BLaER1 (cell line): ENCODE measurements at regions not wholly inside any gene's neighbourhood (a gene's known extent, or its start where the extent isn't known, plus 50 kb on each side); places are given as distances from the start of the nearest gene placed in this dataset.

Experiments used
- H3K27ac ChIP-seq: shearing (Covaris generic); formaldehyde crosslinking; 2 replicates; pipeline ENCODE4 v1.8.1; 2022
- H3K27me3 ChIP-seq: shearing (Covaris generic); formaldehyde crosslinking; 2 replicates; pipeline ENCODE4 v1.8.1; 2022
- H3K36me3 ChIP-seq: shearing (Covaris generic); formaldehyde crosslinking; 2 replicates; pipeline ENCODE4 v1.8.1; 2022
- H3K4me1 ChIP-seq: shearing (Covaris generic); formaldehyde crosslinking; 2 replicates; pipeline ENCODE4 v1.8.1; 2022
- H3K4me2 ChIP-seq: shearing (Covaris generic); formaldehyde crosslinking; 2 replicates; pipeline ENCODE4 v1.8.1; 2022
- H3K4me3 ChIP-seq: shearing (Covaris generic); formaldehyde crosslinking; 2 replicates; pipeline ENCODE4 v1.8.1; 2022
- H3K9ac ChIP-seq: shearing (Covaris generic); formaldehyde crosslinking; 2 replicates; pipeline ENCODE4 v1.8.1; 2022
- H3K9me3 ChIP-seq: shearing (Covaris generic); formaldehyde crosslinking; 2 replicates; pipeline ENCODE4 v1.8.1; 2022
- H4K20me1 ChIP-seq: shearing (Covaris generic); formaldehyde crosslinking; 2 replicates; pipeline ENCODE4 v1.8.1; 2022
- Cebpa-rat ChIP-seq: shearing (Covaris generic); IDR thresholded peaks from 2 replicates; pipeline ENCODE4 v1.8.1; 2022

- H4K20me1 ChIP-seq = no peaks in the 10 kb centered on the region
- H3K4me3 ChIP-seq = no peak overlapping the region
- no peak overlapping the region for H3K9ac ChIP-seq
- no peaks in the 10 kb centered on the region for H3K9me3 ChIP-seq
- no peak overlapping the region for H3K4me2 ChIP-seq
- no peak for TF ChIP-seq Cebpa-rat
- no peak overlapping the region for H3K27ac ChIP-seq
- no peaks in the 10 kb centered on the region for H3K27me3 ChIP-seq
- no peaks in the 10 kb centered on the region for H3K36me3 ChIP-seq
- no peaks in the 10 kb centered on the region for H3K4me1 ChIP-seq
These were observed 791.0 kb downstream of the FAM181B start for GRCh38 chr11:81942646-81943045.

- Histone ChIP-seq H3K9ac (no peak overlapping the region), H3K9me3 (no peaks in the 10 kb centered on the region), H3K27me3 (no peaks in the 10 kb centered on the region), H3K4me2 (no peak overlapping the region), H3K27ac (no peak overlapping the region), H3K36me3 (no peaks in the 10 kb centered on the region), H3K4me3 (no peak overlapping the region), H4K20me1 (no peaks in the 10 kb centered on the region), H3K4me1 (no peaks in the 10 kb centered on the region)
- TF ChIP-seq Cebpa-rat = no peak
These were observed 791.7 kb downstream of the FAM181B start for GRCh38 chr11:81941998-81942397.

- no peak overlapping the region for H3K4me2 ChIP-seq
- no peak overlapping the region for H3K27ac ChIP-seq
- no peaks in the 10 kb centered on the region for H3K27me3 ChIP-seq
- no peaks in the 10 kb centered on the region for H3K4me1 ChIP-seq
- H3K9me3 ChIP-seq = no peaks in the 10 kb centered on the region
- H3K9ac ChIP-seq = no peak overlapping the region
- no peak overlapping the region for H3K4me3 ChIP-seq
- no peak for TF ChIP-seq Cebpa-rat
- H3K36me3 ChIP-seq = no peaks in the 10 kb centered on the region
- no peaks in the 10 kb centered on the region for H4K20me1 ChIP-seq
These were observed 801.4 kb downstream of the FAM181B start for GRCh38 chr11:81932303-81932702.

GRCh38 chr11:81920205-81920604, 813.5 kb downstream of the FAM181B start:
- no peak overlapping the region for H3K27ac ChIP-seq

GRCh38 chr11:81916451-81916850, 817.2 kb downstream of the FAM181B start:
- Histone ChIP-seq H3K9me3 (no peaks in the 10 kb centered on the region), H3K4me2 (no peak overlapping the region), H3K4me1 (no peaks in the 10 kb centered on the region), H3K27ac (no peak overlapping the region), H3K27me3 (no peaks in the 10 kb centered on the region), H3K4me3 (no peak overlapping the region), H4K20me1 (no peaks in the 10 kb centered on the region), H3K36me3 (no peaks in the 10 kb centered on the region), H3K9ac (no peak overlapping the region)
- no peak for TF ChIP-seq Cebpa-rat

More at GRCh38 chr11:81920205-81920604, 813.5 kb downstream of the FAM181B start:
- Histone ChIP-seq H3K4me3 (no peak overlapping the region), H3K27me3 (no peaks in the 10 kb centered on the region), H3K4me2 (no peak overlapping the region), H3K9me3 (no peaks in the 10 kb centered on the region), H4K20me1 (no peaks in the 10 kb centered on the region), H3K9ac (no peak overlapping the region), H3K4me1 (no peaks in the 10 kb centered on the region), H3K36me3 (no peaks in the 10 kb centered on the region)
- TF ChIP-seq Cebpa-rat = no peak

- no peak overlapping the region for H3K9ac ChIP-seq
- H3K4me1 ChIP-seq = no peaks in the 10 kb centered on the region
- no peak for TF ChIP-seq Cebpa-rat
- H4K20me1 ChIP-seq = no peaks in the 10 kb centered on the region
- H3K27ac ChIP-seq = no peak overlapping the region
- H3K9me3 ChIP-seq = no peaks in the 10 kb centered on the region
- no peaks in the 10 kb centered on the region for H3K36me3 ChIP-seq
- no peaks in the 10 kb centered on the region for H3K27me3 ChIP-seq
- no peak overlapping the region for H3K4me2 ChIP-seq
- H3K4me3 ChIP-seq = no peak overlapping the region
These were observed 818.6 kb downstream of the FAM181B start for GRCh38 chr11:81915045-81915444.

GRCh38 chr11:81913793-81914192, 819.9 kb downstream of the FAM181B start:
- no peak overlapping the region for H3K4me3 ChIP-seq
- no peaks in the 10 kb centered on the region for H3K36me3 ChIP-seq
- H3K4me1 ChIP-seq = no peaks in the 10 kb centered on the region
- no peaks in the 10 kb centered on the region for H3K9me3 ChIP-seq
- no peaks in the 10 kb centered on the region for H3K27me3 ChIP-seq
- H4K20me1 ChIP-seq = no peaks in the 10 kb centered on the region
- no peak overlapping the region for H3K4me2 ChIP-seq
- TF ChIP-seq Cebpa-rat = no peak
- H3K27ac ChIP-seq = no peak overlapping the region
- H3K9ac ChIP-seq = no peak overlapping the region

- Histone ChIP-seq H3K36me3 (no peaks in the 10 kb centered on the region), H4K20me1 (no peaks in the 10 kb centered on the region), H3K4me3 (no peak overlapping the region), H3K4me1 (no peaks in the 10 kb centered on the region), H3K9ac (no peak overlapping the region), H3K9me3 (no peaks in the 10 kb centered on the region), H3K4me2 (no peak overlapping the region), H3K27ac (no peak overlapping the region), H3K27me3 (no peaks in the 10 kb centered on the region)
- no peak for TF ChIP-seq Cebpa-rat
These were observed 825.7 kb downstream of the FAM181B start for GRCh38 chr11:81907996-81908395.

GRCh38 chr11:81899156-81899555, 834.5 kb downstream of the FAM181B start:
- no peak overlapping the region for H3K27ac ChIP-seq

GRCh38 chr11:81897639-81898038, 836.0 kb downstream of the FAM181B start:
- Histone ChIP-seq H3K9me3 (no peaks in the 10 kb centered on the region), H3K4me3 (no peak overlapping the region), H3K4me1 (no peaks in the 10 kb centered on the region), H3K4me2 (no peak overlapping the region), H3K27me3 (no peaks in the 10 kb centered on the region), H3K36me3 (no peaks in the 10 kb centered on the region), H3K9ac (no peak overlapping the region), H3K27ac (no peak overlapping the region), H4K20me1 (no peaks in the 10 kb centered on the region)
- no peak for TF ChIP-seq Cebpa-rat

More at GRCh38 chr11:81899156-81899555, 834.5 kb downstream of the FAM181B start:
- H3K9ac ChIP-seq = no peak overlapping the region
- H3K27me3 ChIP-seq = no peaks in the 10 kb centered on the region
- no peak overlapping the region for H3K4me3 ChIP-seq
- no peak for TF ChIP-seq Cebpa-rat
- no peaks in the 10 kb centered on the region for H3K4me1 ChIP-seq
- no peak overlapping the region for H3K4me2 ChIP-seq
- no peaks in the 10 kb centered on the region for H4K20me1 ChIP-seq
- no peaks in the 10 kb centered on the region for H3K36me3 ChIP-seq
- H3K9me3 ChIP-seq = no peaks in the 10 kb centered on the region

GRCh38 chr11:81895258-81895657, 838.4 kb downstream of the FAM181B start:
- no peak for TF ChIP-seq Cebpa-rat
- Histone ChIP-seq H3K36me3 (no peaks in the 10 kb centered on the region), H3K4me2 (no peak overlapping the region), H4K20me1 (no peaks in the 10 kb centered on the region), H3K27ac (no peak overlapping the region), H3K9me3 (no peaks in the 10 kb centered on the region), H3K9ac (no peak overlapping the region), H3K4me1 (no peaks in the 10 kb centered on the region), H3K27me3 (no peaks in the 10 kb centered on the region), H3K4me3 (no peak overlapping the region)
